IMR-90 (cell line): ENCODE measurements at regions not wholly inside any gene's neighbourhood (a gene's known extent, or its start where the extent isn't known, plus 50 kb on each side); places are given as distances from the start of the nearest gene placed in this dataset.

Experiments
- MAFK ChIP-seq: IDR thresholded peaks from 2 replicates; pipeline ENCODE4 v1.6.1; 2012; ENCODE audit warnings: low read depth, low read length, improper control_type of control experiment
- POLR2A ChIP-seq: IDR thresholded peaks from 2 replicates; pipeline ENCODE4 v1.6.1; 2012; ENCODE audit warnings: mild to moderate bottlenecking, low read depth, low read length
- RCOR1 ChIP-seq: IDR thresholded peaks from 2 replicates; pipeline ENCODE4 v1.6.1; 2012; ENCODE audit warnings: mild to moderate bottlenecking, low read length, improper control_type of control experiment; ENCODE audit not compliant: insufficient replicate concordance
- RFX5 ChIP-seq: IDR thresholded peaks from 2 replicates; pipeline ENCODE4 v1.8.0; 2012; ENCODE audit warnings: low read depth, mild to moderate bottlenecking, low read length, moderate library complexity
- TF ChIP-seq, protein P1 (sequence below): conservative IDR thresholded peaks from 2 replicates; pipeline ENCODE4 v1.5.1; 2012; ENCODE audit warnings: mild to moderate bottlenecking, low read depth, low read length, improper control_type of control experiment

- TF ChIP-seq RCOR1 (no peak), MAFK (no peak), POLR2A (no peak), RFX5 (no peak)
- TF ChIP-seq, protein P1, sequence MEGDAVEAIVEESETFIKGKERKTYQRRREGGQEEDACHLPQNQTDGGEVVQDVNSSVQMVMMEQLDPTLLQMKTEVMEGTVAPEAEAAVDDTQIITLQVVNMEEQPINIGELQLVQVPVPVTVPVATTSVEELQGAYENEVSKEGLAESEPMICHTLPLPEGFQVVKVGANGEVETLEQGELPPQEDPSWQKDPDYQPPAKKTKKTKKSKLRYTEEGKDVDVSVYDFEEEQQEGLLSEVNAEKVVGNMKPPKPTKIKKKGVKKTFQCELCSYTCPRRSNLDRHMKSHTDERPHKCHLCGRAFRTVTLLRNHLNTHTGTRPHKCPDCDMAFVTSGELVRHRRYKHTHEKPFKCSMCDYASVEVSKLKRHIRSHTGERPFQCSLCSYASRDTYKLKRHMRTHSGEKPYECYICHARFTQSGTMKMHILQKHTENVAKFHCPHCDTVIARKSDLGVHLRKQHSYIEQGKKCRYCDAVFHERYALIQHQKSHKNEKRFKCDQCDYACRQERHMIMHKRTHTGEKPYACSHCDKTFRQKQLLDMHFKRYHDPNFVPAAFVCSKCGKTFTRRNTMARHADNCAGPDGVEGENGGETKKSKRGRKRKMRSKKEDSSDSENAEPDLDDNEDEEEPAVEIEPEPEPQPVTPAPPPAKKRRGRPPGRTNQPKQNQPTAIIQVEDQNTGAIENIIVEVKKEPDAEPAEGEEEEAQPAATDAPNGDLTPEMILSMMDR = no peak
These were observed 1061.7 kb upstream of the WWC1 start for GRCh38 chr5:167229751-167230150.
